ENCODE measurements at regions not wholly inside any gene's neighbourhood (a gene's known extent, or its start where the extent isn't known, plus 50 kb on each side); places are given as distances from the start of the nearest gene placed in this dataset.

- TF ChIP-seq POLR2A (IDR thresholded peaks at IDR 0.05): no peak
- TF ChIP-seq CTCF (IDR thresholded peaks at IDR 0.05): no peak
- no peak for TF ChIP-seq EP300 (IDR thresholded peaks at IDR 0.05)
Observed at GRCh38 chr4:125705681-125706080, 390.9 kb downstream of the FAT4 start.
